Hypothalamus (tissue), 51 donors: ENCODE measurements at regions not wholly inside any gene's neighbourhood (a gene's known extent, or its start where the extent isn't known, plus 50 kb on each side); places are given as distances from the start of the nearest gene placed in this dataset.

ENCODE experiments used
- DNase-seq, 51 donors: peaks; one replicate each; lab custom pipeline; 2025; lab: John Stamatoyannopoulos, UW

DNA sequence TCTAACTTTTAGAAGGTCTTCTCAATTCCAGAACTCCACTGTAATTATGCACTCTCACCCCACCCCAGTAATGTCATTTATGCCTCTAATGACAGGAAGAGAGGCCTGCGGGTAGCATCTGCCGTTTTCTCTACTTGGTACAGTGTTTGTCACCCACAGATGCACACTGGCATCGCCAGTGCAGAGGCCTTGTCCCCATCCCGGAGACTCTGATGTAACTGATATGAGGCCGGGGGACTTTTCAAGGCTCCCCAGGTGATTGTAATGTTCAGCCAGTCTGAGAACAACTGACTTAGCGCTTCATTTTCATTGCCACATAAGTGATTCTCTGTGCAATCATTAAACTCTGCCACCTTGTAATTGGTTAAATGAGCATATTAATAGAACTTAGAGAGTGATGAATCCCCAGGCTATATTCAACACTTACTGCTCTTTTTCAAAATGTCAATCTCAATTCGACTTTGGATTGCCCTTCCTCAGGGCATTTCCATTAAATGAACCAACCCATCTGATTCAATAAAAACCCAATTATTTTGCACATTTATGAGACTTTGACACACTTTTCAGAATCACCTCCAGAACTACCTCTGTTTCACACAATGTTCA lies 113.2 kb downstream of the HERPUD2 start:
- DNase-seq: no peak

DNA sequence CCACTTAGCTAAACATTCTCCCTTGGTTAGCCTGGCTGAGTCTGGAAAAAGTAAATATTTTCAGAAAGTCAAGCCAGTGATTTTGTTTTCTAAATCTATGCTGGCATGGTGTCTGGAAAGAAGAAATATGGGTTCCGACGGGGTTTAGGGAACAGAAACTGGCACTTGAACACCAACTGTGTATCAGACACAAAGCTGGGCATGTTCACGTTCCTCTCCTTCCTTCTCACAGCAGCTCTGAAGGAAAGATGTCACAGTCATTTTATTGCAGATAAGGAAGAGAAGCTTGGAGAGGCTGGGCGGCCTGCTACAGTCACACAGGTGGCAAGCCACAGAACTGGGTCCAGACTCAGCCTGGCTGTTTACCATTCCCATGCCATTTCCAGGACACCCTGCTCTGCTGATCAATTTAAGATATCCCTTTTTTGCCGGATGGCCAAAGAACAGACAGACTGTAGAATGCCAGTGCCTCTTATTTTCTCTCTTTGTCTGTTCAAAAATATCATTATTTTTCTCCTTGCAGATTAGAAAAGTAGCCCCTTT lies 118.8 kb downstream of the HERPUD2 start:
- DNase-seq: peak in 3 of 51 donors; percentile 2 to 6 (median 5)

- DNase-seq: no peak
These were observed 123.2 kb downstream of the HERPUD2 start for GRCh38 chr7:35571611-35572240.

GRCh38 chr7:35570937-35571336 lies 124.0 kb downstream of the HERPUD2 start:
- DNase-seq: no peak

- no peak for DNase-seq
These were observed 129.0 kb downstream of the HERPUD2 start for GRCh38 chr7:35565927-35566326.

GRCh38 chr7:35558841-35559240 lies 136.1 kb downstream of the HERPUD2 start:
- DNase-seq: no peak

- DNase-seq: no peak
These were observed 138.1 kb downstream of the HERPUD2 start for GRCh38 chr7:35556515-35557471.

DNA sequence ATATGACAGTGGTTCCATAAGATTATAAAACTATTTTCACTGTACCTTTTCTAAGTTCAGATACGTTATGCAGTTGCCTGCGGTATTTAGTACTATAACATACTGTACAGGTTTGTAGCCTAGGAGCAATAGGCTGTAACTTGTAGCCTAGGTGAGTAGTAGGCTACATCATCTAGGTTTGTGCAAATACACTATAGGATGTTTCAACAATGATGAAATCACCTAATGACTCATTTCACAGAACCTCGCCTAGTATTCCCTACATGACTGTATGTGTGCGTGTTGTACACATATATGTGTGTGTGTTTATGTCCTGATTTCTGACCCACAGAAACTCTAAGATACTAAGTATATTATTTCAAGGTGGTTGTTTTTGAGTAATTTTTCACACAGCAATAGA lies 139.0 kb downstream of the HERPUD2 start:
- no peak for DNase-seq

DNA sequence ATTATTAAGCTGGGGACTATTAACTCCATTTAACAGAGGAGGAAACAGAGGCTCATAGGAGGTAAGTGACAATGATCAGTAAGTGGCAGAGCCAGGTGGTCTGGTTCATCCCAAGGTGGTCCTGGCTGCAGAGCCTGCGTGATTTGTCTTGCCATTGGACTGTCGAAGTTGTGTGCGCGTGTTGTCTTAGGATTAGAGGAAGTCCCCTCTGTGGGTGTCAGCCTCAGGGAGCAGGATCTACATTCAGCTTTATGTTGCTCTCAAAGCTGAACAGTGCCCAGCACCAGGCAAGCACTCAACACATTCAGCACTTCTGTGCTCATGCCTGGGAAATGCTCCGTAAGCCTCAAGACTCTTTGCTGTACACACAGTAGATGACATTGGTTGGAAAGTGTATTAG lies 139.5 kb downstream of the HERPUD2 start:
- no peak for DNase-seq

- no peak for DNase-seq
These were observed 141.4 kb downstream of the HERPUD2 start for GRCh38 chr7:35553519-35553918.

GRCh38 chr7:35552691-35553090 lies 142.2 kb downstream of the HERPUD2 start:
- DNase-seq: no peak

DNA sequence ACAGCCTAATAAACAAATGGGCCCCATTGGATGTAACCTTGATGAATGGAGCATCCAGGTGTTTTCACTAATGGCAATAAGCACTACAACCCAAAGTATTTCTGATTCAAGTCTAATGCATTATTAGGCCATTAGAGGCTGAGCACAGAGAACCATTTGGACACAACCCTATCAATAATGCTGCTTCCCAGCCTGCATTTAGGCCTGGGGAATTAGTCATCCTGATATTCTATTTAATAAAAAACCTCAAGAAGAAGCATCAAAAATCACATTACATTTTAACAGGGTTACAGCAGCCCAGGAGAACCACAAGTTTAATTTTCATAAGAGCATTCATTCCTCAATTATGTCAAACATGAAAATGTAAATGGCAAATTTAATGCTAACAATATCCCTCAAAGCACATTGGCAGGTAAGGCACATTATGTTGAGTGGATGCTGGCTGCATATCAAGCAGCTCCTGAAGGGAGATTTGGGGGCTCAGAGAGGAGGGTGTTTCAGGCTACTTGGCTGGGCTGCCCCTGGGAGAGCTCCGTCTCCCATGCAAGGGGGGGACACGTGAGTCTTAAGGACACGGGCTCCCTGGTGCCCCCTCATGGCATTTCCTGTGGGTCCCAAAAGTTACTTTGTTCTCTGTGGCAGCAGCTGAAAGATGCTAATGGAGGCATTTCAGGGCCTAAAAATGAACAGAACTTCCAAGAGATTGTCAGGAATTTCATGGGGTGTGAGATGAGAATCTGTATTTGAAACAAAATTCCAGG lies 143.4 kb downstream of the HERPUD2 start:
- no peak for DNase-seq

- no peak for DNase-seq
These were observed 144.1 kb downstream of the HERPUD2 start for GRCh38 chr7:35550831-35551230.

DNA sequence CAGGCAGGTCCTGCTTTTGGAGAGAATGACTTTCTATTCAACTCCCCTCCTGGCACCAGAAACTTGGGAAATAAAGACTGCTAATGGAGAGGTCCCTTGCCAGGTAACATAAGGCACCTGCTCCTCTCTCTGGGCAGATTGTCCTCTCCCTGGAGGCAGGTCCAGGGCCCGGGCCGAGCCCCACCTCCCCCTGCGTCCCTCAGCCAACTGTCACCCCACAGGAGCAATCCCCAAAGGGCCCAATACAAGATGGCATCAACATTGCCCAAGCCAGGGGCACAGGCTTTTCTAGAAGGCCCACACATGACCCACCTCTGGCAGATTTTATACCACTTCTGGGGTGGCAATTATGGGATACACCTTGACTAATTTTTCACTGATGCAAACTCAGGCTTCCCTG lies 145.2 kb downstream of the HERPUD2 start:
- no peak for DNase-seq

DNA sequence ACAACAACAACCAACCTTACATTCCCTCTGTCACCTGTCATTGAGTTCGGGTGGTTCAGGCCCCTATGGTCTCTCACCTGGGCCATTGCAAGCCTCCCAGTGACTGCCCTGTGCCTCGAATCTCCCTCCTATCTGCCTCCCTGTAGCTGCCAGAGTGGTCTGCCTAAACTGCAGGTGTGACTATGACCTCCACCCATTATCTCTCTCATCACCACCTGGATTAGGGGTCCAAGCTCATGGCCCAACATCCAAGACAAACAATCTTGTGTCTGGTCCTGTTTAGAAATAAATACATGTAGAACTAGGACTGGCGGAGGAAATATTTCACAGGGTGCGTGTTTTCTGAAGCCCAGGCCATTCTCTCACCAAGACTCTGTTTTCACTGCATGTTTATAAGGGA lies 146.6 kb downstream of the HERPUD2 start:
- DNase-seq: no peak

DNA sequence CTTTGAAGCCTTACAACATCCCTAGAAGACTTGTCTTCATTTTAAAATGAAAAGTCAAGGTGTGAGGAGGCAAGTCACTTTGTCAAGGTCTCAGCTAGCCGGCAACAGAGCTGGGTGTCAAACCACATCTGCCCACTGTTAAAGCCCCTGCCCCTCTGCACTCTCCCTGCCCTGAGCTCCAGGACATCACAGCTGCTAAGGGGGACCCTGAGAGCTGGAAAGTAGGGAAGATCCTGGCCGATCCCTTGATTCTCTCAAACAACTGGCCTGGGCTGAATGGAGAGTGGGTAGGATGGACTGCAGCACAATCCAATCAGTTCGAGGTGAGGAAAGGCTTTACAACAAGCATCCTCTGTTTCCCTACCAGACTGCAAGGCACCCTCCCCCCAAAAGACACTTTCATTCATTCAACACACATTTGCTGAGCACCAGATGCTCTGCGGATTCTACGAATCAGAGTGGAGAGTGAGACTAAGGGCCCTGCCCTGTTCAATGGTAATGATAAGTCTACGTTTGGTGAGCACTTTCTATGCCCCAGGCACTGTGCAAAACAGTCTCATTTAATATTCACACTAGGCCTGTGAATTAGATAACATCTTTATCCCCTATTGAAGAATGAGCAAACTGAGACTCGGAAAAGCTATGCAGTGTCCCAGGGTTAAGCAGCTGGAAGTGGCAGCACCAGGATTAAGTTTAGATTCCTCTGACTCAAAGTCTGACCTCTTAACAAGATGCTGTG lies 148.1 kb downstream of the HERPUD2 start:
- DNase-seq: no peak

- no peak for DNase-seq
These were observed 149.1 kb downstream of the HERPUD2 start for GRCh38 chr7:35545831-35546230.

DNA sequence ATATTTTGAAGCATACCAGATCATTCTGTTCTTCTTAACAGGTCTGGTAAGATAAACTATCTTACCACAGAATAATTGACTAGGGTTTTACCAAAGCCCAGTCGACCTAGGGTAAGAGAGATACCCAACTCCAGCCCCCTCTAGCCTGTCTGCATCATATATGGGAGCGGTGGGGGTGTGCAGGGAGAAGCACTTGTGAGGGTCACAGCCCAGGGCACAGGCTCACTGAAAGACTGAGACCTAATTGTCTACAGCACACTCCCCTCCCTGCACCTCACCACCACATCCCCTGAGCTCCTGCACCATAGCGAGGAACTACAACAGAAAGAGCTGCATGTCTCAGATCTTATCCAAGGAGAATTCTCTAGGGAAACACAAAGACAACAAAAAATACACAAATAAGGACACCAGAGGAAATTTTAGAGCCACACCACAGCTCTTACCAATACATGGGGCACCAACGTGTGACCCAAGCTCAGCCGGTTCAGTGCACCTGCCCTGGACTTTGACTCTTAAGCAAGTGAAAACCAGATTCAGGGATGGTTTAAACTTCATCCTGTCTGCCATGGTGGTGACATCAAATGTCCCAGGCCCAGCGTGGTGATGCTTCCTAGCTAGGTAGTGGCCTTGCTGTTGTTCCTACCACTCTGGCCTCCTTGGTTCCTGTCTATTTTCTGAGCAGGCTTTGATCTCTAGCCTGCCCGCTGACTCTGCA lies 150.8 kb downstream of the HERPUD2 start:
- no peak for DNase-seq
